Nephron progenitor cell (in vitro differentiated cells): ENCODE measurements at regions not wholly inside any gene's neighbourhood (a gene's known extent, or its start where the extent isn't known, plus 50 kb on each side); places are given as distances from the start of the nearest gene placed in this dataset.
"Not testable (repeated sequence)": the region's sequence is repeated elsewhere in the genome, so short reads cannot be mapped to it uniquely, and the experiment has no call there.

Experiments used
- DNase-seq: peaks from one replicate; pipeline ENCODE4 v3.0.0; 2021
- H3K27ac Mint-ChIP-seq: 2 replicates; pipeline ENCODE4 v1.8.0; 2021; ENCODE audit warnings: mild to moderate bottlenecking, moderate library complexity, mixed read lengths
- H3K27me3 Mint-ChIP-seq: 2 replicates; pipeline ENCODE4 v1.8.0; 2021; ENCODE audit warnings: mild to moderate bottlenecking, low read depth, mixed read lengths; ENCODE audit not compliant: poor library complexity
- H3K36me3 Mint-ChIP-seq: 2 replicates; pipeline ENCODE4 v1.8.0; 2021; ENCODE audit warnings: low read depth, mixed read lengths
- H3K4me1 Mint-ChIP-seq: 2 replicates; pipeline ENCODE4 v1.8.0; 2021; ENCODE audit warnings: mixed read lengths
- H3K4me3 Mint-ChIP-seq: 2 replicates; pipeline ENCODE4 v1.8.0; 2021; ENCODE audit warnings: mild to moderate bottlenecking, moderate library complexity, mixed read lengths
- H3K9me3 Mint-ChIP-seq: 2 replicates; pipeline ENCODE4 v1.8.0; 2021; ENCODE audit warnings: mild to moderate bottlenecking, moderate library complexity, mixed read lengths
- CTCF ChIP-seq: fragments of 200-600 bp; sonication (generic); IDR thresholded peaks from 2 replicates; pipeline ENCODE4 v1.5.0; 2021; ENCODE audit warnings: antibody characterized with exemption

- Mint-ChIP-seq H3K27me3 (peaks cover 27% of the 10 kb centered on the region), H3K9me3 (no peaks in the 10 kb centered on the region), H3K4me1 (no peaks in the 10 kb centered on the region), H3K36me3 (no peaks in the 10 kb centered on the region), H3K27ac (no peak overlapping the region), H3K4me3 (no peak overlapping the region)
- DNase-seq, result no peak
- no peak for TF ChIP-seq CTCF
These were observed 85.8 kb upstream of the COG2 start for GRCh38 chr1:230556453-230556852.

- no peaks in the 10 kb centered on the region for H3K4me1 Mint-ChIP-seq
- no peak overlapping the region for H3K4me3 Mint-ChIP-seq
- DNase-seq, result no peak
- H3K27ac Mint-ChIP-seq, result no peak overlapping the region
- no peaks in the 10 kb centered on the region for H3K36me3 Mint-ChIP-seq
- TF ChIP-seq CTCF, result no peak
- H3K9me3 Mint-ChIP-seq, result no peaks in the 10 kb centered on the region
- peaks cover 27% of the 10 kb centered on the region for H3K27me3 Mint-ChIP-seq
These were observed 86.5 kb upstream of the COG2 start for GRCh38 chr1:230555814-230556213.

GRCh38 chr1:230552880-230553279 lies 89.4 kb upstream of the COG2 start:
- Mint-ChIP-seq H3K4me1 (no peaks in the 10 kb centered on the region), H3K4me3 (no peak overlapping the region), H3K9me3 (no peaks in the 10 kb centered on the region), H3K27me3 (peaks cover 31% of the 10 kb centered on the region), H3K27ac (no peak overlapping the region), H3K36me3 (no peaks in the 10 kb centered on the region)
- DNase-seq, result no peak
- TF ChIP-seq CTCF, result no peak

- not testable (repeated sequence) for H3K4me3 Mint-ChIP-seq, DNase-seq, H3K36me3 Mint-ChIP-seq, H3K4me1 Mint-ChIP-seq, H3K9me3 Mint-ChIP-seq, H3K27ac Mint-ChIP-seq
- peaks cover 30% of the 10 kb centered on the region for H3K27me3 Mint-ChIP-seq
These were observed 91.3 kb upstream of the COG2 start for GRCh38 chr1:230550945-230551344.

GRCh38 chr1:230550428-230550827 lies 91.9 kb upstream of the COG2 start:
- H3K27me3 Mint-ChIP-seq, result peaks cover 30% of the 10 kb centered on the region
- H3K27ac Mint-ChIP-seq, result no peak overlapping the region
- no peaks in the 10 kb centered on the region for H3K36me3 Mint-ChIP-seq
- H3K9me3 Mint-ChIP-seq, result no peaks in the 10 kb centered on the region
- H3K4me3 Mint-ChIP-seq, result no peak overlapping the region
- no peak for TF ChIP-seq CTCF
- DNase-seq, result no peak
- H3K4me1 Mint-ChIP-seq, result no peaks in the 10 kb centered on the region

GRCh38 chr1:230549625-230550024 lies 92.7 kb upstream of the COG2 start:
- Mint-ChIP-seq H3K36me3 (no peaks in the 10 kb centered on the region), H3K4me3 (no peak overlapping the region), H3K4me1 (no peaks in the 10 kb centered on the region), H3K27ac (no peak overlapping the region), H3K27me3 (peaks cover 30% of the 10 kb centered on the region), H3K9me3 (no peaks in the 10 kb centered on the region)
- DNase-seq, result no peak
- no peak for TF ChIP-seq CTCF
